Liver (tissue), 7 donors: ENCODE measurements at regions not wholly inside any gene's neighbourhood (a gene's known extent, or its start where the extent isn't known, plus 50 kb on each side); places are given as distances from the start of the nearest gene placed in this dataset.
"Not testable (repeated sequence)": the region's sequence is repeated elsewhere in the genome, so short reads cannot be mapped to it uniquely, and the experiment has no call there.

Experiments used
- DNase-seq: peaks from one replicate; pipeline ENCODE4 v3.0.0-alpha.2; 2017; ENCODE audit warnings: low spot score
- H3K27ac ChIP-seq, 2 donors: one replicate each; pipeline ENCODE4 v1.7.0; 2013; ENCODE audit warnings: inconsistent platforms in 2 of 2, low read length in 2 of 2, control low read depth in 1 of 2, low read depth in 1 of 2, mild to moderate bottlenecking in 1 of 2
- H3K27me3 ChIP-seq, 4 donors: one replicate each; pipeline versions ENCODE4 v1.6.1 to v1.7.0; 2013; ENCODE audit warnings: low read length in 3 of 4, inconsistent platforms in 1 of 4, mild to moderate bottlenecking in 1 of 4, moderate library complexity in 1 of 4; ENCODE audit not compliant: control insufficient read depth in 4 of 4, insufficient read depth in 4 of 4
- H3K36me3 ChIP-seq, 4 donors: one replicate each; pipeline versions ENCODE4 v1.6.1 to v1.7.0; 2013; ENCODE audit warnings: low read length in 3 of 4, mild to moderate bottlenecking in 3 of 4, low read depth in 1 of 4, moderate library complexity in 1 of 4; ENCODE audit not compliant: control insufficient read depth in 4 of 4, insufficient read depth in 3 of 4
- H3K4me1 ChIP-seq, 4 donors: one replicate each; pipeline versions ENCODE4 v1.6.1 to v1.7.0; 2013; ENCODE audit warnings: low read length in 3 of 4, mild to moderate bottlenecking in 3 of 4, moderate library complexity in 1 of 4; ENCODE audit not compliant: control insufficient read depth in 4 of 4, insufficient read depth in 4 of 4
- H3K4me3 ChIP-seq, 3 donors: one replicate each; pipeline versions ENCODE4 v1.6.1 to v1.7.0; 2013; ENCODE audit warnings: low read length in 3 of 3, control low read depth in 1 of 3, low read depth in 1 of 3, mild to moderate bottlenecking in 1 of 3
- H3K9ac ChIP-seq, 2 donors: one replicate each; pipeline ENCODE4 v1.7.0; 2013; ENCODE audit warnings: low read length in 2 of 2, mild to moderate bottlenecking in 2 of 2, moderate library complexity in 2 of 2, control low read depth in 1 of 2, low read depth in 1 of 2
- H3K9me3 ChIP-seq, 4 donors: one replicate each; pipeline versions ENCODE4 v1.6.1 to v1.7.0; 2013; ENCODE audit warnings: low read length in 3 of 4; ENCODE audit not compliant: control insufficient read depth in 4 of 4
- EGR1 ChIP-seq, 2 donors: IDR thresholded peaks; 2 replicates each; pipeline ENCODE4 v1.6.1; 2016 to 2018; ENCODE audit warnings: antibody characterized with exemption in 2 of 2, low read depth in 2 of 2
- FOXA1 ChIP-seq: IDR thresholded peaks from 2 replicates; pipeline ENCODE4 v1.6.1; 2016; ENCODE audit warnings: antibody characterized with exemption
- HNF4A ChIP-seq, 2 donors: conservative IDR thresholded peaks; 2 replicates each; pipeline ENCODE4 v1.6.1; 2016; ENCODE audit warnings: antibody characterized with exemption in 2 of 2, mild to moderate bottlenecking in 2 of 2
- HNF4G ChIP-seq: IDR thresholded peaks from 2 replicates; pipeline ENCODE4 v1.6.1; 2016; ENCODE audit warnings: antibody characterized with exemption
- JUND ChIP-seq, 2 donors: IDR thresholded peaks; 2 replicates each; pipeline ENCODE4 v1.6.1; 2016; ENCODE audit warnings: antibody characterized with exemption in 2 of 2
- MAX ChIP-seq: IDR thresholded peaks from 2 replicates; pipeline ENCODE4 v1.6.1; 2016; ENCODE audit warnings: antibody characterized with exemption
- NR2F2 ChIP-seq: IDR thresholded peaks from 2 replicates; pipeline ENCODE4 v1.6.1; 2016; ENCODE audit warnings: antibody characterized with exemption
- RAD21 ChIP-seq, 2 donors: IDR thresholded peaks; 2 replicates each; pipeline ENCODE4 v1.6.1; 2016; ENCODE audit warnings: antibody characterized with exemption in 2 of 2, mild to moderate bottlenecking in 2 of 2
- RXRA ChIP-seq, 2 donors: IDR thresholded peaks; 2 replicates each; pipeline ENCODE4 v1.6.1; 2017 to 2018; ENCODE audit warnings: antibody characterized with exemption in 2 of 2, mild to moderate bottlenecking in 1 of 2
- SP1 ChIP-seq: IDR thresholded peaks from 2 replicates; pipeline ENCODE4 v1.6.1; 2018; ENCODE audit warnings: antibody characterized with exemption, mild to moderate bottlenecking
- TAF1 ChIP-seq: conservative IDR thresholded peaks from 2 replicates; pipeline ENCODE4 v1.6.1; 2016; ENCODE audit warnings: antibody characterized with exemption, mild to moderate bottlenecking
- YY1 ChIP-seq: IDR thresholded peaks from 2 replicates; pipeline ENCODE4 v1.6.1; 2016; ENCODE audit warnings: antibody characterized with exemption, mild to moderate bottlenecking
- ZBTB33 ChIP-seq: IDR thresholded peaks from 2 replicates; pipeline ENCODE4 v1.6.1; 2016; ENCODE audit warnings: antibody characterized with exemption
- WGBS: extraction: QIAGEN DNeasy Blood & Tissue Kit; methylation state at CpG from one replicate; pipeline ENCODE4 v1.1.7; 2013; 5-methylcytosine and 5-hydroxymethylcytosine counted together
- TF ChIP-seq, protein P1 (sequence below): IDR thresholded peaks from 2 replicates; pipeline ENCODE4 v1.6.1; 2016; ENCODE audit warnings: antibody characterized with exemption, mild to moderate bottlenecking
- donor health status: healthy.
- donor health status: healthy.
- donor health status: healthy.
- donor health status: healthy.

DNA sequence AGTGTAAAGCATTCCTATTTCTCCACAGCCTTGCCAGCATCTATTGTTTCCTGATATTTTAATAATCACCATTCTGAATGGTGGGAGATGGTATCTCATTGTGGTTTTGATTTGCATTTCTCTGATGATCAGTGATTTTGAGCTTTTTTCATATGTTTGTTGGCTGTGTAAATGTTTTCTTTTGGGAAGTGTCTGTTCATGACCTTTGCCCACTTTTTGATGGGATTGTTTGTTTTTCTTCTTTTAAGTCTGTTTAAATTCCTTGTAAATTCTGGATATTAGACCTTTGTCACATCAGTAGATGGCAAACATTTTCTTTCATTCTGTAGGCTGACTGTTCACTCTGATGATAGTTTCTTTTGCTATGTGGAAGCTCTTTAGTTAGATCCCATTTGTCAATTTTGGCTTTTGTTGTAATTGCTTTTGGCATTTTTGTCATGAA is 461.5 kb upstream of the GCFC2 start:
- not testable (repeated sequence) for H3K9ac ChIP-seq, H3K36me3 ChIP-seq, DNase-seq, H3K4me3 ChIP-seq, H3K27ac ChIP-seq, H3K4me1 ChIP-seq, H3K9me3 ChIP-seq, H3K27me3 ChIP-seq

GRCh38 chr2:76170856-76171255 is 460.1 kb upstream of the GCFC2 start:
- Histone ChIP-seq H3K36me3 (no peaks in the 10 kb centered on the region), H3K27ac (no peak overlapping the region), H3K9ac (no peak overlapping the region), H3K9me3 (no peaks in the 10 kb centered on the region), H3K4me3 (no peak overlapping the region), H3K4me1 (no peaks in the 10 kb centered on the region), H3K27me3 (no peaks in the 10 kb centered on the region)
- TF ChIP-seq EGR1 (IDR thresholded peaks at IDR 0.05; ENCODE audit: low read depth in 2 of 2): no peak
- TF ChIP-seq TAF1: no peak
- TF ChIP-seq RAD21 (IDR thresholded peaks at IDR 0.05): no peak
- no peak for TF ChIP-seq SP1
- TF ChIP-seq MAX: no peak
- TF ChIP-seq JUND (IDR thresholded peaks at IDR 0.05): no peak
- 63% methylated on average over 2 of the region's 2 CpGs for WGBS
- no peak for DNase-seq

GRCh38 chr2:76170009-76170384 is 459.3 kb upstream of the GCFC2 start:
- Histone ChIP-seq H3K4me3 (no peak overlapping the region), H3K27me3 (no peaks in the 10 kb centered on the region), H3K36me3 (no peaks in the 10 kb centered on the region), H3K4me1 (no peaks in the 10 kb centered on the region), H3K9ac (no peak overlapping the region), H3K27ac (no peak overlapping the region), H3K9me3 (no peaks in the 10 kb centered on the region)
- WGBS: 79% methylated on average over 1 of the region's 1 CpG
- TF ChIP-seq TAF1: no peak
- no peak for TF ChIP-seq HNF4G
- no peak for TF ChIP-seq FOXA1
- TF ChIP-seq, protein P1, sequence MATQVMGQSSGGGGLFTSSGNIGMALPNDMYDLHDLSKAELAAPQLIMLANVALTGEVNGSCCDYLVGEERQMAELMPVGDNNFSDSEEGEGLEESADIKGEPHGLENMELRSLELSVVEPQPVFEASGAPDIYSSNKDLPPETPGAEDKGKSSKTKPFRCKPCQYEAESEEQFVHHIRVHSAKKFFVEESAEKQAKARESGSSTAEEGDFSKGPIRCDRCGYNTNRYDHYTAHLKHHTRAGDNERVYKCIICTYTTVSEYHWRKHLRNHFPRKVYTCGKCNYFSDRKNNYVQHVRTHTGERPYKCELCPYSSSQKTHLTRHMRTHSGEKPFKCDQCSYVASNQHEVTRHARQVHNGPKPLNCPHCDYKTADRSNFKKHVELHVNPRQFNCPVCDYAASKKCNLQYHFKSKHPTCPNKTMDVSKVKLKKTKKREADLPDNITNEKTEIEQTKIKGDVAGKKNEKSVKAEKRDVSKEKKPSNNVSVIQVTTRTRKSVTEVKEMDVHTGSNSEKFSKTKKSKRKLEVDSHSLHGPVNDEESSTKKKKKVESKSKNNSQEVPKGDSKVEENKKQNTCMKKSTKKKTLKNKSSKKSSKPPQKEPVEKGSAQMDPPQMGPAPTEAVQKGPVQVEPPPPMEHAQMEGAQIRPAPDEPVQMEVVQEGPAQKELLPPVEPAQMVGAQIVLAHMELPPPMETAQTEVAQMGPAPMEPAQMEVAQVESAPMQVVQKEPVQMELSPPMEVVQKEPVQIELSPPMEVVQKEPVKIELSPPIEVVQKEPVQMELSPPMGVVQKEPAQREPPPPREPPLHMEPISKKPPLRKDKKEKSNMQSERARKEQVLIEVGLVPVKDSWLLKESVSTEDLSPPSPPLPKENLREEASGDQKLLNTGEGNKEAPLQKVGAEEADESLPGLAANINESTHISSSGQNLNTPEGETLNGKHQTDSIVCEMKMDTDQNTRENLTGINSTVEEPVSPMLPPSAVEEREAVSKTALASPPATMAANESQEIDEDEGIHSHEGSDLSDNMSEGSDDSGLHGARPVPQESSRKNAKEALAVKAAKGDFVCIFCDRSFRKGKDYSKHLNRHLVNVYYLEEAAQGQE: no peak
- no peak for TF ChIP-seq RAD21 (IDR thresholded peaks at IDR 0.05)
- no peak for TF ChIP-seq EGR1 (IDR thresholded peaks at IDR 0.05; ENCODE audit: low read depth in 2 of 2)
- TF ChIP-seq YY1: no peak
- TF ChIP-seq HNF4A (conservative IDR thresholded peaks at IDR 0.05): no peak
- TF ChIP-seq RXRA (IDR thresholded peaks at IDR 0.05): no peak
- TF ChIP-seq ZBTB33: no peak
- TF ChIP-seq MAX: no peak
- no peak for TF ChIP-seq NR2F2
- no peak for DNase-seq
